Mucosa of rectum (tissue), 2 donors: ENCODE measurements at regions not wholly inside any gene's neighbourhood (a gene's known extent, or its start where the extent isn't known, plus 50 kb on each side); places are given as distances from the start of the nearest gene placed in this dataset.

Experiments
- H3K27ac ChIP-seq, 2 donors: one replicate each; pipeline ENCODE4 v1.7.0; 2013; ENCODE audit warnings: inconsistent platforms in 2 of 2, low read depth in 2 of 2, low read length in 2 of 2
- H3K27me3 ChIP-seq, 2 donors: one replicate each; pipeline ENCODE4 v1.7.0; 2013; ENCODE audit warnings: low read length in 2 of 2; ENCODE audit not compliant: control insufficient read depth in 2 of 2, insufficient read depth in 2 of 2
- H3K36me3 ChIP-seq, 2 donors: one replicate each; pipeline ENCODE4 v1.7.0; 2013; ENCODE audit warnings: low read length in 2 of 2; ENCODE audit not compliant: control insufficient read depth in 2 of 2, insufficient read depth in 2 of 2
- H3K4me1 ChIP-seq, 2 donors: one replicate each; pipeline ENCODE4 v1.7.0; 2013; ENCODE audit warnings: low read length in 2 of 2, mild to moderate bottlenecking in 1 of 2; ENCODE audit not compliant: control insufficient read depth in 2 of 2, insufficient read depth in 2 of 2
- H3K4me3 ChIP-seq, 2 donors: one replicate each; pipeline ENCODE4 v1.7.0; 2013; ENCODE audit warnings: low read length in 2 of 2
- H3K9ac ChIP-seq, 2 donors: one replicate each; pipeline ENCODE4 v1.7.0; 2013; ENCODE audit warnings: low read length in 2 of 2, low read depth in 1 of 2, mild to moderate bottlenecking in 1 of 2
- H3K9me3 ChIP-seq, 2 donors: one replicate each; pipeline ENCODE4 v1.7.0; 2013; ENCODE audit warnings: low read length in 2 of 2; ENCODE audit not compliant: control insufficient read depth in 2 of 2
- donor health status: healthy.
- donor health status: Normal muscosa, but diverticular disease.

GRCh38 chr4:23717528-23718248 is 172.2 kb downstream of the PPARGC1A start:
- Histone ChIP-seq H3K4me1 (peaks cover 2 to 21% of the 10 kb centered on the region in 2 donors), H3K27me3 (no peaks in the 10 kb centered on the region), H3K4me3 (peak overlapping the region; percentile 49 to 68), H3K36me3 (no peaks in the 10 kb centered on the region), H3K9me3 (no peaks in the 10 kb centered on the region), H3K27ac (peak overlapping the region; percentile 75 to 82), H3K9ac (peak overlapping the region in 1 of 2 donors; percentile 41)

GRCh38 chr4:23710298-23710697 is 179.5 kb downstream of the PPARGC1A start:
- H3K27ac ChIP-seq = no peak overlapping the region
- H3K4me3 ChIP-seq = no peak overlapping the region
- no peaks in the 10 kb centered on the region for H3K9me3 ChIP-seq
- H3K4me1 ChIP-seq = no peaks in the 10 kb centered on the region
- H3K9ac ChIP-seq = no peak overlapping the region
- no peaks in the 10 kb centered on the region for H3K36me3 ChIP-seq
- no peaks in the 10 kb centered on the region for H3K27me3 ChIP-seq

DNA sequence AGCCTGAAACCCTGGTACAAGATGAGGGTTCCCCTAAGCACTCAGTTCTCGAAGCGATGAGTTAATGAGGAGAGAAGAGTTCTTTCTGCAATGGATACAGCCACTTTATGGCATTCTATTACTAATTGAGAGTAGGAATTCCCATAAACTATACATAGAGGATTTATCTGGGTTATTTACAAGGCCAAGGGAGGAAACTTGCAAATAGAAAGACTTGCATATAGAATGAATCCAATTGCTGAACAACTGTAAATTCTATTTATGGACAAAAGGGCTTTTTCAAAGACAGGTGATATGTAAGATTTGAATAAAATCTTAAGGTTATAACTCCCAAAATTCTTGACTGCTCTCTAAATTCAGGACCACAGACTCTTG is 182.2 kb downstream of the PPARGC1A start:
- no peaks in the 10 kb centered on the region for H3K9me3 ChIP-seq
- H3K27ac ChIP-seq = no peak overlapping the region
- no peaks in the 10 kb centered on the region for H3K4me1 ChIP-seq
- H3K9ac ChIP-seq = no peak overlapping the region
- no peaks in the 10 kb centered on the region for H3K36me3 ChIP-seq
- H3K27me3 ChIP-seq = no peaks in the 10 kb centered on the region
- H3K4me3 ChIP-seq = no peak overlapping the region

- Histone ChIP-seq H3K36me3 (no peaks in the 10 kb centered on the region), H3K4me1 (no peaks in the 10 kb centered on the region), H3K4me3 (no peak overlapping the region), H3K27me3 (no peaks in the 10 kb centered on the region), H3K9me3 (no peaks in the 10 kb centered on the region), H3K27ac (no peak overlapping the region), H3K9ac (no peak overlapping the region)
Measured at GRCh38 chr4:23706972-23707651, 182.7 kb downstream of the PPARGC1A start.

DNA sequence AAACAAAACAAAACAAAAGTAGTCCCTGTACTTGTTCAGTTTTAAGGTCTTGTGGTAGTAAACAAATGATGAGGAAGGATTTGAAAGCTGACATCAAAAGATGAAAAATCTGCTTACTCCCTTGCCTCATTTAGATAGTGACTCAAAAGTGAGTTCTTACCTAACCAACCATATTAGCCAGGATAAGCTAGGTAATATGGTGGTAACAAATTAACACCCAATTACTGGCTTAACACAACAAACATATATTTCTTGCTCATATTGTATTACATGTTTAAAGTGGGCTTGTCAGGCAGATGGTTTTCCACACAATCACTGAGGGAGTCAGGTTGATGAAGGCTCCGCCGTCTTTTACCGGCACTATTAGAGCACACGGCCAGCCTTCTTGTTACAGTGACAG is 189.7 kb downstream of the PPARGC1A start:
- Histone ChIP-seq H3K27ac (no peak overlapping the region), H3K36me3 (no peaks in the 10 kb centered on the region), H3K27me3 (no peaks in the 10 kb centered on the region), H3K9ac (no peak overlapping the region), H3K4me3 (no peak overlapping the region), H3K9me3 (no peaks in the 10 kb centered on the region), H3K4me1 (no peaks in the 10 kb centered on the region)

DNA sequence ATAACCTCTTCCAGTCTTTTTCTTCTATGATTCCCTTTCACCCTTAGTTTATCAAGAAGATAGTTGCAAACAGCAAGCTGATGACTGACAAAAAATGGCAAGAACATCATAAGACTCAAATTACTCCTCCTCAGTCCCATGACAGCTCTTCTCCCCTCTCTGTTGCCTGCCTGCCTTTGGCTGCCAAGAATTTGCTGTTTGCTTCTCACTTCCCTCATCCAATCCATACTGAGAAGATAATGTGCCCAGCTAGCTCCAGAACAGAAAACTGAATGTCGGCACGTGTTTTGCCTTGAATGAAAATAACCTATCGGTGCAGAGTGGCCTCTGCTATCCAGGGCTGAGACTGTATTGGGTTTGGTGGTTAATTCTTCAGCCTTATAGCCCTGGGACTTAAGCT is 192.1 kb downstream of the PPARGC1A start:
- H3K4me3 ChIP-seq = no peak overlapping the region
- H3K27me3 ChIP-seq = no peaks in the 10 kb centered on the region
- no peak overlapping the region for H3K27ac ChIP-seq
- no peaks in the 10 kb centered on the region for H3K9me3 ChIP-seq
- no peaks in the 10 kb centered on the region for H3K36me3 ChIP-seq
- no peak overlapping the region for H3K9ac ChIP-seq
- H3K4me1 ChIP-seq = no peaks in the 10 kb centered on the region

GRCh38 chr4:23697001-23697528 is 192.8 kb downstream of the PPARGC1A start:
- Histone ChIP-seq H3K4me3 (no peak overlapping the region), H3K4me1 (no peaks in the 10 kb centered on the region), H3K9me3 (no peaks in the 10 kb centered on the region), H3K27ac (no peak overlapping the region), H3K9ac (no peak overlapping the region), H3K27me3 (no peaks in the 10 kb centered on the region), H3K36me3 (no peaks in the 10 kb centered on the region)

DNA sequence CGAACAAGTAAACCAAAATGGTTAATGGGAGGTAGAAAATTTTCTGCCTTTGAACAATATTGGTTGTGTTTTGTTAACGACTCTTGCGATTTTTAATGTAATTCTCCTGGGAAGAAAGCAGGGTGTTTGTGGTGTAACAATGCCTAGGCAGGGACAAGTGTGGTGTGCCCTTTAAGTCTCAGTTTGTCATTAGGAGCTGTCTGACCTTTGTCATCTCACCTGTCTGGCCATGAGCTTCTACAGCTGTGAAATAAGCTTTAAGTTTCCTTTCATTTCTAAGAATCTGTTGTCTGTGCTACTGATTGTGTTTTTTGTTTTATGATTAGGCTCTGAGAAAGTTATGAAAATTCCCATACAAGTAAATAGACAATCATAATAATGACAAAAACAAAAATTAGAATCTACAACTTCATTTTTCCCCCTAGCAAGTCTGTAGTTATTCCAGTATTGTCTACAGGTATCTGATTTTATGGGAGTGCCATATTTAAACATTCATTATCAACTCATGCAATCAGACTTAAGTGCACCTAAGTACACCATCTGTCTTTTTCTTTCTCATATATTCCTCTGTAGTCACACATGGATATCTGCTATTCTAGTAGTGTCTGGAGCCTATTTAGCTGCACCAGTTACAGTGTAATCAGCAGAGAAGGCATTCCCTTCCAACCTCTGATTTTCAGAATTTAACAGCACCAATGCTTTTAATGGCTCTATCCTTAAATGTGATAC is 203.5 kb downstream of the PPARGC1A start:
- H3K4me3 ChIP-seq = no peak overlapping the region
- no peaks in the 10 kb centered on the region for H3K9me3 ChIP-seq
- peaks cover 0 to 5% of the 10 kb centered on the region in 2 donors for H3K4me1 ChIP-seq
- H3K9ac ChIP-seq = no peak overlapping the region
- no peak overlapping the region for H3K27ac ChIP-seq
- no peaks in the 10 kb centered on the region for H3K27me3 ChIP-seq
- no peaks in the 10 kb centered on the region for H3K36me3 ChIP-seq

- Histone ChIP-seq H3K27ac (no peak overlapping the region), H3K9ac (no peak overlapping the region), H3K9me3 (no peaks in the 10 kb centered on the region), H3K27me3 (no peaks in the 10 kb centered on the region), H3K36me3 (no peaks in the 10 kb centered on the region), H3K4me3 (no peak overlapping the region), H3K4me1 (peaks cover 0 to 5% of the 10 kb centered on the region in 2 donors)
Measured at GRCh38 chr4:23685471-23685870, 204.4 kb downstream of the PPARGC1A start.
